Keratinocyte (primary cell): ENCODE measurements at regions not wholly inside any gene's neighbourhood (a gene's known extent, or its start where the extent isn't known, plus 50 kb on each side); places are given as distances from the start of the nearest gene placed in this dataset.

Experiments
- DNase-seq: peaks from one replicate; pipeline ENCODE4 v3.0.0-alpha.2; 2011; ENCODE audit warnings: low read depth, missing footprints, low spot score
- FAIRE-seq: peaks from 2 replicates; lab custom pipeline; 2011; peaks lifted over from hg19 to GRCh38; lab: Jason Lieb, UNC
- H2AFZ ChIP-seq: 2 replicates; pipeline ENCODE4 v1.6.0; 2012; ENCODE audit warnings: low read length, control low read depth, inconsistent platforms; ENCODE audit not compliant: control insufficient read depth
- H3K27ac ChIP-seq: 2 replicates; pipeline ENCODE4 v1.5.1; 2011; ENCODE audit warnings: low read length; ENCODE audit not compliant: control insufficient read depth, insufficient read depth
- H3K27me3 ChIP-seq: 3 replicates; pipeline ENCODE4 v1.6.0; 2011; ENCODE audit warnings: low read length; ENCODE audit not compliant: control insufficient read depth, insufficient read depth; ENCODE audit errors: extremely low read depth
- H3K36me3 ChIP-seq, 2 experiments: 2 replicates in 1 of 2; 3 replicates in 1 of 2; pipeline ENCODE4 v1.5.1; 2011; ENCODE audit warnings: low read length in 2 of 2, mild to moderate bottlenecking in 1 of 2; ENCODE audit not compliant: control insufficient read depth in 2 of 2, insufficient read depth in 2 of 2; ENCODE audit errors: extremely low read depth in 1 of 2
- H3K4me1 ChIP-seq: 3 replicates; pipeline ENCODE4 v1.5.1; 2011; ENCODE audit warnings: low read length; ENCODE audit not compliant: control insufficient read depth, insufficient read depth; ENCODE audit errors: extremely low read depth
- H3K4me2 ChIP-seq: 3 replicates; pipeline ENCODE4 v1.6.0; 2011; ENCODE audit warnings: low read depth, low read length; ENCODE audit not compliant: control insufficient read depth, insufficient read depth; ENCODE audit errors: extremely low read depth
- H3K4me3 ChIP-seq, 3 experiments: fragments of 200-600 bp in 1 of 3; sonication (generic) in 1 of 3; 2 replicates in 2 of 3; 3 replicates in 1 of 3; pipeline ENCODE4 v1.5.1; 2011 to 2016; ENCODE audit warnings: low read length in 3 of 3, mild to moderate bottlenecking in 3 of 3, control low read depth in 2 of 3, inconsistent platforms in 1 of 3, low read depth in 1 of 3, mixed read lengths in 1 of 3, mixed run types in 1 of 3, moderate library complexity in 1 of 3; ENCODE audit not compliant: control insufficient read depth in 2 of 3, insufficient read depth in 2 of 3; ENCODE audit errors: extremely low read depth in 1 of 3
- H3K79me2 ChIP-seq: 2 replicates; pipeline ENCODE4 v1.6.0; 2012; ENCODE audit warnings: low read length; ENCODE audit not compliant: control insufficient read depth, insufficient read depth
- H3K9ac ChIP-seq: 3 replicates; pipeline ENCODE4 v1.6.0; 2011; ENCODE audit warnings: low read length; ENCODE audit not compliant: control insufficient read depth, insufficient read depth; ENCODE audit errors: extremely low read depth
- H3K9me1 ChIP-seq: 3 replicates; pipeline ENCODE4 v1.6.0; 2011; ENCODE audit warnings: low read length; ENCODE audit not compliant: control insufficient read depth, insufficient read depth; ENCODE audit errors: extremely low read depth
- H3K9me3 ChIP-seq: 2 replicates; pipeline ENCODE4 v1.5.1; 2012; ENCODE audit warnings: low read depth, low read length; ENCODE audit not compliant: control insufficient read depth
- H4K20me1 ChIP-seq: 3 replicates; pipeline ENCODE4 v1.6.0; 2011; ENCODE audit warnings: low read length; ENCODE audit not compliant: control insufficient read depth, insufficient read depth; ENCODE audit errors: extremely low read depth
- CTCF ChIP-seq, 3 experiments: IDR thresholded peaks in 1 of 3; conservative IDR thresholded peaks in 1 of 3; optimal IDR thresholded peaks in 1 of 3; 2 replicates in 2 of 3; 3 replicates in 1 of 3; pipeline versions ENCODE3 to v1.5.1; 2011; ENCODE audit warnings: low read length in 3 of 3, mild to moderate bottlenecking in 3 of 3, moderate library complexity in 2 of 3, control low read depth in 1 of 3, inconsistent platforms in 1 of 3; ENCODE audit not compliant: insufficient read depth in 2 of 3; ENCODE audit errors: extremely low read depth in 1 of 3
- EZH2 ChIP-seq: IDR thresholded peaks from one replicate; pipeline ENCODE4 v1.6.1; 2012; ENCODE audit warnings: inconsistent platforms, mild to moderate bottlenecking, low read length, moderate library complexity
- dilution Hi-C: fragments of 300-500 bp; cut with MboI; formaldehyde crosslinking; loops from one replicate; pipeline ENCODE4 v1.7.0; 2020; ENCODE audit warnings: low sequenced_read_pairs; ENCODE audit not compliant: extremely low pct_ligation_motif_present

GRCh38 chr7:82506702-82507101 is 63.1 kb upstream of the CACNA2D1 start:
- H3K79me2 ChIP-seq = no peaks in the 10 kb centered on the region
- peaks cover 6% of the 10 kb centered on the region for H3K4me1 ChIP-seq
- no peak for TF ChIP-seq EZH2
- no peak for TF ChIP-seq CTCF (optimal IDR thresholded peaks at IDR 0.05 in 1 of 3, IDR thresholded peaks at IDR 0.05 in 1 of 3, conservative IDR thresholded peaks at IDR 0.05 in 1 of 3; ENCODE audit: extremely low read depth in 1 of 3, insufficient read depth in 2 of 3, low read length in 3 of 3)
- peak overlapping the region in 1 of 3 experiments; percentile 20 for H3K4me3 ChIP-seq
- no peak overlapping the region for H3K9ac ChIP-seq
- H3K27ac ChIP-seq = no peak overlapping the region
- no peaks in the 10 kb centered on the region for H4K20me1 ChIP-seq
- H3K36me3 ChIP-seq = no peaks in the 10 kb centered on the region
- peak overlapping the region; percentile 63 for H2AFZ ChIP-seq
- H3K4me2 ChIP-seq = peak overlapping the region; percentile 54
- H3K9me1 ChIP-seq = no peaks in the 10 kb centered on the region
- DNase-seq (no peak), FAIRE-seq (no peak)
- H3K9me3 ChIP-seq = no peaks in the 10 kb centered on the region
- dilution Hi-C loops = no loop called here
- no peaks in the 10 kb centered on the region for H3K27me3 ChIP-seq

- Histone ChIP-seq H3K4me2 (peak overlapping the region; percentile 54), H3K4me1 (peaks cover 6% of the 10 kb centered on the region), H4K20me1 (no peaks in the 10 kb centered on the region), H3K9me3 (no peaks in the 10 kb centered on the region), H3K9me1 (no peaks in the 10 kb centered on the region), H3K79me2 (no peaks in the 10 kb centered on the region), H3K27ac (no peak overlapping the region), H3K9ac (no peak overlapping the region), H3K27me3 (no peaks in the 10 kb centered on the region), H3K36me3 (no peaks in the 10 kb centered on the region), H3K4me3 (no peak overlapping the region), H2AFZ (no peak overlapping the region)
- FAIRE-seq (no peak), DNase-seq (no peak)
- TF ChIP-seq CTCF (optimal IDR thresholded peaks at IDR 0.05 in 1 of 3, IDR thresholded peaks at IDR 0.05 in 1 of 3, conservative IDR thresholded peaks at IDR 0.05 in 1 of 3; ENCODE audit: extremely low read depth in 1 of 3, insufficient read depth in 2 of 3, low read length in 3 of 3) = no peak
- no peak for TF ChIP-seq EZH2
- dilution Hi-C loops = no loop called here
Measured at GRCh38 chr7:82506208-82506607, 62.6 kb upstream of the CACNA2D1 start.
